Panc1 (cell line): ENCODE measurements at regions not wholly inside any gene's neighbourhood (a gene's known extent, or its start where the extent isn't known, plus 50 kb on each side); places are given as distances from the start of the nearest gene placed in this dataset.

Experiments used
- ATAC-seq: fragments of 200-7000 bp; cut with Tn5 transposase; 2 replicates; pipeline ENCODE4 v1.9.1; 2020; ENCODE audit warnings: mild to moderate bottlenecking, moderate library complexity
- BruUV-seq: library from RNA; stranded (reverse); fragments of 400-500 nt; replicated peaks from 2 replicates; lab custom pipeline; 2021; lab: Mats Ljungman, UMichigan
- CTCF ChIA-PET: fragments of 300-600 bp; sonication (Branson Sonifier 250); formaldehyde crosslinking; loops from one replicate; lab custom pipeline; 2022; ENCODE audit warnings: antibody characterized with exemption; lab: Charles Lee
- POLR2A ChIA-PET: fragments of 300-600 bp; sonication (Branson Sonifier 250); formaldehyde crosslinking; loops from one replicate; lab custom pipeline; 2022; ENCODE audit warnings: antibody characterized with exemption; lab: Charles Lee
- DNase-seq: peaks from one replicate; pipeline ENCODE4 v3.0.0-alpha.2; 2010; ENCODE audit warnings: low read depth, low spot score
- H3K27ac ChIP-seq: 2 replicates; pipeline ENCODE4 v1.5.1; 2011; ENCODE audit warnings: mild to moderate bottlenecking, low read length, inconsistent platforms
- H3K27me3 ChIP-seq: fragments of 200-500 bp; sonication (Bioruptor generic); 2 replicates; pipeline ENCODE4 v1.6.0; 2014; ENCODE audit warnings: low read length, inconsistent platforms; ENCODE audit not compliant: control insufficient read depth, insufficient read depth
- H3K36me3 ChIP-seq: fragments of 200-500 bp; sonication (Bioruptor generic); 2 replicates; pipeline ENCODE4 v1.5.1; 2014; ENCODE audit warnings: inconsistent platforms, mild to moderate bottlenecking, low read length, moderate library complexity; ENCODE audit not compliant: control insufficient read depth, insufficient read depth
- H3K4me1 ChIP-seq: 2 replicates; pipeline ENCODE4 v1.5.1; 2011; ENCODE audit warnings: inconsistent platforms, mild to moderate bottlenecking, low read length, moderate library complexity; ENCODE audit not compliant: control insufficient read depth, insufficient read depth
- H3K4me3 ChIP-seq, 2 experiments: 2 replicates each; pipeline ENCODE4 v1.5.1; 2011 to 2012; ENCODE audit warnings: low read depth in 2 of 2, low read length in 2 of 2, mild to moderate bottlenecking in 2 of 2, inconsistent platforms in 1 of 2, moderate library complexity in 1 of 2
- H3K9me3 ChIP-seq: fragments of 200-500 bp; sonication (Bioruptor generic); 2 replicates; pipeline ENCODE4 v1.5.1; 2014; ENCODE audit warnings: low read depth, mild to moderate bottlenecking, inconsistent platforms, low read length, moderate library complexity; ENCODE audit not compliant: control insufficient read depth, insufficient read depth
- CTCF ChIP-seq: fragments of 450-650 bp; IDR thresholded peaks from 2 replicates; pipeline ENCODE4 v1.5.1; 2017; ENCODE audit warnings: mild to moderate bottlenecking
- POLR2AphosphoS5 ChIP-seq: IDR thresholded peaks from 2 replicates; pipeline ENCODE4 v1.6.1; 2012; ENCODE audit warnings: mild to moderate bottlenecking, low read depth, low read length, moderate library complexity
- REST ChIP-seq, 2 experiments: IDR thresholded peaks; 2 replicates each; pipeline ENCODE4 v1.6.1; 2011 to 2012; ENCODE audit warnings: low read depth in 2 of 2, control low read depth in 1 of 2, low read length in 1 of 2, mild to moderate bottlenecking in 1 of 2, moderate library complexity in 1 of 2; ENCODE audit not compliant: insufficient read depth in 1 of 2
- SIN3A ChIP-seq: IDR thresholded peaks from 2 replicates; pipeline ENCODE4 v1.6.1; 2012; ENCODE audit warnings: low read depth, mild to moderate bottlenecking, low read length, moderate library complexity, borderline replicate concordance; ENCODE audit not compliant: insufficient read depth
- TCF7L2 ChIP-seq: IDR thresholded peaks from 2 replicates; pipeline ENCODE4 v1.6.1; 2011; ENCODE audit warnings: mild to moderate bottlenecking, low read depth, low read length, inconsistent platforms
- in situ Hi-C: cut with HindIII; loops from 2 replicates; pipeline ENCODE4 v1.10.0; 2016; ENCODE audit warnings: low sequenced_read_pairs, low pct_unique_long_range_greater_than_20kb
- intact Hi-C: fragments of 100-400 bp; cut with micrococcal nuclease; formaldehyde crosslinking; loops from one replicate; pipeline ENCODE4 v1.10.0; 2022; ENCODE audit not compliant: unreplicated experiment

DNA sequence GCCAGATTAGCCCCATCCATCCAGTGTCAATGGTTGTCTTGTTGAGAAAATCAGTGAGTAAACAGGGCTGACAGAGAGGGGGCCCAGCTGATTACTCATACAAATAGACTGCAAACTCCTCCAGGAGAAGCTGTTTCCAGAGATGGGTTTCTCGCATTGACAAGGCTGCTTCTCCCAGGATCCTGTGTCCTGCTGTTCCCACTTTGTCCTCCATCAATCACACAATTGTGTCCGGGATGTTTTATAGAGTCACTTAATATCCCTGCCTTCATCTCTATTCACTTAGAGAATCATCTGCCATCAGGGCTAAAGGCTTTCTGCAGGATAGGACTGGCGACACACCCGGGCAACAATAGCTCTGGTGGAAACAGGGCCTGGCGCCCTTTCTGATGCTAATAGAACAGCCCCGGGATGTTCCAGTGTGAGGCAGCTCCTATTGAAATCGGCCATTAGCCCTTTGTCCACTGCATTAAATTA lies 71.7 kb upstream of the TBCA start:
- Histone ChIP-seq H3K27ac (no peak overlapping the region), H3K4me3 (no peak overlapping the region), H3K27me3 (no peaks in the 10 kb centered on the region), H3K36me3 (no peaks in the 10 kb centered on the region), H3K9me3 (no peaks in the 10 kb centered on the region), H3K4me1 (no peaks in the 10 kb centered on the region)
- TF ChIP-seq POLR2AphosphoS5 (no peak), TCF7L2 (no peak), SIN3A (no peak), CTCF (no peak), REST (IDR thresholded peaks at IDR 0.05; ENCODE audit: insufficient read depth in 1 of 2, low read depth in 2 of 2, low read length in 1 of 2) (no peak)
- ATAC-seq (no peak), DNase-seq (no peak)
- in situ Hi-C loops: no loop called here
- BruUV-seq: no TSS peak
- intact Hi-C loops: no loop called here
- CTCF ChIA-PET: no interaction called here
- POLR2A ChIA-PET: no interaction called here

- POLR2A ChIA-PET: no interaction called here
- CTCF ChIA-PET: no interaction called here
- Histone ChIP-seq H3K27me3 (no peaks in the 10 kb centered on the region), H3K4me3 (no peak overlapping the region), H3K9me3 (no peaks in the 10 kb centered on the region), H3K36me3 (no peaks in the 10 kb centered on the region), H3K4me1 (no peaks in the 10 kb centered on the region), H3K27ac (no peak overlapping the region)
- ATAC-seq (no peak), DNase-seq (no peak)
- in situ Hi-C loops: no loop called here
- intact Hi-C loops: no loop called here
- TF ChIP-seq REST (IDR thresholded peaks at IDR 0.05; ENCODE audit: insufficient read depth in 1 of 2, low read depth in 2 of 2, low read length in 1 of 2): no peak
- no peak for TF ChIP-seq TCF7L2
- TF ChIP-seq CTCF: no peak
- TF ChIP-seq SIN3A: no peak
- no peak for TF ChIP-seq POLR2AphosphoS5
- BruUV-seq: no TSS peak
Measured at GRCh38 chr5:77847129-77847460, 71.0 kb upstream of the TBCA start.
